MCF 10A (cell line): ENCODE measurements at regions not wholly inside any gene's neighbourhood (a gene's known extent, or its start where the extent isn't known, plus 50 kb on each side); places are given as distances from the start of the nearest gene placed in this dataset.

Experiments used
- BruUV-seq: library from RNA; stranded (reverse); fragments of 400-500 nt; replicated peaks from 2 replicates; lab custom pipeline; 2021; lab: Mats Ljungman, UMichigan
- CTCF ChIA-PET: fragments of 300-600 bp; sonication (Branson Sonifier 250); formaldehyde crosslinking; extraction: SDS; loops from one replicate; lab custom pipeline; 2021; ENCODE audit warnings: antibody characterized with exemption, inconsistent platforms; lab: Yijun Ruan, JAX
- POLR2A ChIA-PET: fragments of 300-600, 350-650 bp; sonication (Branson Sonifier 250); formaldehyde crosslinking; extraction: SDS; loops from one replicate; lab custom pipeline; 2020; ENCODE audit warnings: antibody characterized with exemption, inconsistent platforms; lab: Yijun Ruan, JAX
- DNase-seq: peaks from one replicate; pipeline ENCODE4 v3.0.0-alpha.2; 2018; ENCODE audit not compliant: unreplicated experiment
- H3K27ac Mint-ChIP-seq: one replicate; pipeline ENCODE4 v1.8.0; 2022; ENCODE audit warnings: mild to moderate bottlenecking, low read depth, mixed read lengths; ENCODE audit not compliant: unreplicated experiment
- H3K27me3 Mint-ChIP-seq: one replicate; pipeline ENCODE4 v1.8.0; 2022; ENCODE audit warnings: mixed read lengths; ENCODE audit not compliant: insufficient read depth, unreplicated experiment
- H3K36me3 Mint-ChIP-seq: one replicate; pipeline ENCODE4 v1.8.0; 2022; ENCODE audit warnings: mild to moderate bottlenecking, moderate library complexity, mixed read lengths; ENCODE audit not compliant: insufficient read depth, unreplicated experiment
- H3K4me1 Mint-ChIP-seq: one replicate; pipeline ENCODE4 v1.8.0; 2022; ENCODE audit warnings: mixed read lengths; ENCODE audit not compliant: insufficient read depth, unreplicated experiment
- H3K4me3 Mint-ChIP-seq: one replicate; pipeline ENCODE4 v1.8.0; 2022; ENCODE audit warnings: mild to moderate bottlenecking, moderate library complexity, mixed read lengths; ENCODE audit not compliant: unreplicated experiment
- H3K9me3 Mint-ChIP-seq: one replicate; pipeline ENCODE4 v1.8.0; 2022; ENCODE audit warnings: mixed read lengths; ENCODE audit not compliant: unreplicated experiment
- intact Hi-C: fragments of 100-400 bp; cut with micrococcal nuclease; formaldehyde crosslinking; loops from 2 replicates; pipeline ENCODE4 v1.14.1; 2022
- TF ChIP-seq, protein P1 (sequence below): fragments of 200-600 bp; IDR thresholded peaks from one replicate; pipeline ENCODE4 v1.8.0; 2022; ENCODE audit warnings: antibody characterized with exemption, mild to moderate bottlenecking; ENCODE audit not compliant: unreplicated experiment

DNA sequence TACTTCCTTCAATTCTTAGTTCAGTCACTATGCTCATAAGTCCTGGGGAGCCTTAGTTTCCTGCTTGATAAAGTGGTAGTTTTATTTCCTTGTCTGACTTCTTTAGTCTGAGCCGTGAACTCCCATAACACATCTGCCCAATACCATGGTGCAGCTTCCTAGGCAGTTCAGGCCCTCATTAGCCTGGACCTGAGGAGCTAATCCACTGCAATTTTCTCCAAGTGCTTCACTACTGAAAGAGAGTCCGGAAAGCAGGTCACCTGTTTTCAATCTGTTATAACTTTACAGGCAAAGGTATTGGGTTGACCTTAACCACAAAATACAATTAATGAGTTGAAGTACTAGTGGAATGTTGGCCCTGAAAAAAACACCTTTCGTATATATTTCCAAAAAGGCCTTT, 245.4 kb upstream of the BOD1L1 start:
- ChIA-PET CTCF (no interaction called here), POLR2A (no interaction called here)
- no peak overlapping the region for H3K27ac Mint-ChIP-seq
- intact Hi-C loops: no loop called here
- no peak for DNase-seq
- no peaks in the 10 kb centered on the region for H3K36me3 Mint-ChIP-seq
- BruUV-seq: no TSS peak
- H3K4me3 Mint-ChIP-seq: no peak overlapping the region
- H3K4me1 Mint-ChIP-seq: no peaks in the 10 kb centered on the region
- TF ChIP-seq, protein P1, sequence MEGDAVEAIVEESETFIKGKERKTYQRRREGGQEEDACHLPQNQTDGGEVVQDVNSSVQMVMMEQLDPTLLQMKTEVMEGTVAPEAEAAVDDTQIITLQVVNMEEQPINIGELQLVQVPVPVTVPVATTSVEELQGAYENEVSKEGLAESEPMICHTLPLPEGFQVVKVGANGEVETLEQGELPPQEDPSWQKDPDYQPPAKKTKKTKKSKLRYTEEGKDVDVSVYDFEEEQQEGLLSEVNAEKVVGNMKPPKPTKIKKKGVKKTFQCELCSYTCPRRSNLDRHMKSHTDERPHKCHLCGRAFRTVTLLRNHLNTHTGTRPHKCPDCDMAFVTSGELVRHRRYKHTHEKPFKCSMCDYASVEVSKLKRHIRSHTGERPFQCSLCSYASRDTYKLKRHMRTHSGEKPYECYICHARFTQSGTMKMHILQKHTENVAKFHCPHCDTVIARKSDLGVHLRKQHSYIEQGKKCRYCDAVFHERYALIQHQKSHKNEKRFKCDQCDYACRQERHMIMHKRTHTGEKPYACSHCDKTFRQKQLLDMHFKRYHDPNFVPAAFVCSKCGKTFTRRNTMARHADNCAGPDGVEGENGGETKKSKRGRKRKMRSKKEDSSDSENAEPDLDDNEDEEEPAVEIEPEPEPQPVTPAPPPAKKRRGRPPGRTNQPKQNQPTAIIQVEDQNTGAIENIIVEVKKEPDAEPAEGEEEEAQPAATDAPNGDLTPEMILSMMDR: no peak
- H3K27me3 Mint-ChIP-seq: no peaks in the 10 kb centered on the region
- no peaks in the 10 kb centered on the region for H3K9me3 Mint-ChIP-seq

DNA sequence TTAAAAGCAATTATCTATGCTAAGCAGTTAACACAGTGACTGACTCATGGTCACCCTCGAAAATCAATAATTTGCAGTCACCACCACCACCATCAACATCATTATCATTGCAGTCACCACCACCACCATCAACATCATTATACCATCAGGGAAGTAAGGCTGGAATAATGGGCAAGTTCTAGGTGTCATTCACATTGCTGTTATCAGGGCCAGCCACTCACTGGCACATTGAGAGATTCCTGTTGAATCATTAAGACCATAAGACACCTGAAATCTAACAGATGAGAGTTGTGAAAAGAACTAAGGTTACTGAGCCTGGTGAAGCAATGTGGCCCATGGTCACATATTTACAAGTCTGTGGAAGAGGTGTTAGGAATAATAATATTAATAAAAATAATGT, 247.7 kb upstream of the BOD1L1 start:
- POLR2A ChIA-PET: no interaction called here
- no peak for DNase-seq
- Mint-ChIP-seq H3K4me1 (no peaks in the 10 kb centered on the region), H3K36me3 (no peaks in the 10 kb centered on the region), H3K27me3 (no peaks in the 10 kb centered on the region), H3K4me3 (no peak overlapping the region), H3K9me3 (no peaks in the 10 kb centered on the region), H3K27ac (no peak overlapping the region)
- TF ChIP-seq, protein P1: no peak
- intact Hi-C loops: no loop called here
- CTCF ChIA-PET: no interaction called here
- no TSS peak for BruUV-seq

DNA sequence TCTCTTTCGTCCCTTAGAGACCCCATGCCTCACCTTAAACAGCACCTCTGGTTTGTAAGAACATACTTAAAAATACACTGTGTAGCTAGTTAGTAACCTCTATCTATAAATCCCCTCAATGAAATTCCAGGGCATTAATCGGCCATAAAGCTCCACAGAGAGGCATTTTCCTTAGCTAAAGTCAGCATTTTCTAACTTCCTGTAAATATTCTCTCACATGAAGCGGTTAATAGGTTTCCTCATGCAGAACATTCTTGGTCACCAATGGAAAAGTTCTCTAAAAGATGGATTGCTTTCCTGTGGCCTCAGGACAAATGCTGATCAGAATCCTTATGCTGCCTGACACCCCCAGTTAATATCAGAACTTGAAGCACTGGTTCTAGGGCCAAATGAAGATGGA, 248.6 kb upstream of the BOD1L1 start:
- no TSS peak for BruUV-seq
- TF ChIP-seq, protein P1: no peak
- ChIA-PET CTCF (interaction anchor here (0.7 to 0.8 kb wide), 3 partner anchors 15 to 860 kb away, joined by 3 read pairs; no protein-coding TSS in a partner anchor), POLR2A (no interaction called here)
- Mint-ChIP-seq H3K4me1 (no peaks in the 10 kb centered on the region), H3K27me3 (no peaks in the 10 kb centered on the region), H3K36me3 (no peaks in the 10 kb centered on the region), H3K9me3 (no peaks in the 10 kb centered on the region), H3K4me3 (no peak overlapping the region), H3K27ac (no peak overlapping the region)
- DNase-seq: no peak
- intact Hi-C loops: no loop called here

DNA sequence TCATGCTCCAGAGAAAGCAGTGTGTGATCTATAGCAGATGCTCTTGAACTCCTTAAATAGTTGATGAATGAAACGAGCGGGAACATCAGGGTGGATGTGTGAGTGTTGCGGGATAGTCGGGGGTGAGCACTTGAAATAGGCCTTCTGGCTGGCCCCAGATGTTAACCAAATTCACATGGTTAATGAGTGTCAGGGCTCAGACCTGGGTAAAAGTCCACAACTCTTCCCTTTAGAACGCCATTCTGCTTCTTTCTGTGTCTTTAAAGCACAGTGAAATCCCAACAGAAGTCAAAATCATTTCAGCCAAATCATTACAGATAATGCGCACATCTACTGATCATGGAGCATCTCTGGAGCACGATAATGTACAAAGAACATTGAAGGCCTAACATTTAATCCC, 249.4 kb upstream of the BOD1L1 start:
- Mint-ChIP-seq H3K4me1 (no peaks in the 10 kb centered on the region), H3K27ac (no peak overlapping the region), H3K9me3 (no peaks in the 10 kb centered on the region), H3K36me3 (no peaks in the 10 kb centered on the region), H3K4me3 (no peak overlapping the region), H3K27me3 (no peaks in the 10 kb centered on the region)
- DNase-seq: no peak
- ChIA-PET CTCF (interaction anchor here (0.8 kb wide), 1 partner anchor 159 kb away, joined by 3 read pairs; no protein-coding TSS in a partner anchor), POLR2A (no interaction called here)
- BruUV-seq: no TSS peak
- TF ChIP-seq, protein P1: no peak
- intact Hi-C loops: no loop called here
